Neural progenitor cell (in vitro differentiated cells): ENCODE measurements at regions not wholly inside any gene's neighbourhood (a gene's known extent, or its start where the extent isn't known, plus 50 kb on each side); places are given as distances from the start of the nearest gene placed in this dataset.

Experiments used
- DNase-seq: peaks from one replicate; pipeline ENCODE4 v3.0.0-alpha.2; 2016; ENCODE audit warnings: low spot score
- H2AFZ ChIP-seq: fragments of 200-600 bp; sonication (generic); replicated peaks from 2 replicates; pipeline ENCODE4 v1.6.1; 2016; ENCODE audit warnings: antibody characterized with exemption
- H3F3A ChIP-seq: fragments of 200-600 bp; sonication (generic); 2 replicates; pipeline ENCODE4 v1.6.1; 2016; ENCODE audit warnings: antibody characterized with exemption, low read depth
- H3K27ac ChIP-seq: fragments of 200-600 bp; sonication (generic); 2 replicates; pipeline ENCODE4 v1.5.1; 2016; ENCODE audit warnings: mild to moderate bottlenecking
- H3K27me3 ChIP-seq: fragments of 200-600 bp; sonication (generic); 2 replicates; pipeline ENCODE4 v1.6.1; 2016; ENCODE audit warnings: mild to moderate bottlenecking, moderate library complexity
- H3K36me3 ChIP-seq: fragments of 200-600 bp; sonication (generic); 2 replicates; pipeline ENCODE4 v1.5.1; 2016
- H3K4me1 ChIP-seq: fragments of 200-600 bp; sonication (generic); 2 replicates; pipeline ENCODE4 v1.6.1; 2016; ENCODE audit warnings: mixed run types
- H3K4me2 ChIP-seq: fragments of 200-600 bp; sonication (generic); 2 replicates; pipeline ENCODE4 v1.6.1; 2016
- H3K4me3 ChIP-seq: fragments of 200-600 bp; sonication (generic); 2 replicates; pipeline ENCODE4 v1.5.1; 2016
- H3K79me2 ChIP-seq: fragments of 200-600 bp; sonication (generic); 2 replicates; pipeline ENCODE4 v1.6.1; 2016; ENCODE audit warnings: low read depth
- H3K9ac ChIP-seq: fragments of 200-600 bp; sonication (generic); 2 replicates; pipeline ENCODE4 v1.6.1; 2016
- H3K9me3 ChIP-seq: fragments of 200-600 bp; sonication (generic); 2 replicates; pipeline ENCODE4 v1.5.1; 2016; ENCODE audit warnings: low read depth
- H4K20me1 ChIP-seq: fragments of 200-600 bp; sonication (generic); 2 replicates; pipeline ENCODE4 v1.6.1; 2016; ENCODE audit warnings: low read depth
- H3K27ac Mint-ChIP-seq: 3 replicates; pipeline ENCODE4 v1.8.0; 2021; ENCODE audit warnings: mixed read lengths
- H3K27me3 Mint-ChIP-seq: 2 replicates; pipeline ENCODE4 v1.8.0; 2022; ENCODE audit warnings: low read depth, mild to moderate bottlenecking, inconsistent platforms, moderate library complexity, mixed read lengths; ENCODE audit not compliant: insufficient read depth
- H3K36me3 Mint-ChIP-seq: 3 replicates; pipeline ENCODE4 v1.8.0; 2021; ENCODE audit warnings: mixed read lengths
- H3K4me1 Mint-ChIP-seq: 3 replicates; pipeline ENCODE4 v1.8.0; 2021; ENCODE audit warnings: mixed read lengths
- H3K4me3 Mint-ChIP-seq: 3 replicates; pipeline ENCODE4 v1.8.0; 2021; ENCODE audit warnings: mild to moderate bottlenecking, moderate library complexity, mixed read lengths
- H3K9me3 Mint-ChIP-seq: 3 replicates; pipeline ENCODE4 v1.8.0; 2020; ENCODE audit warnings: mixed read lengths
- EZH2 ChIP-seq: fragments of 200-600 bp; sonication (generic); IDR thresholded peaks from 2 replicates; pipeline ENCODE4 v1.6.1; 2017; ENCODE audit warnings: antibody characterized with exemption, mild to moderate bottlenecking, moderate library complexity
- EZH2phosphoT487 ChIP-seq: fragments of 200-600 bp; sonication (generic); IDR thresholded peaks from 2 replicates; pipeline ENCODE4 v1.6.1; 2017; ENCODE audit warnings: antibody characterized with exemption
- TF ChIP-seq, protein P1 (sequence below): fragments of 200-600 bp; sonication (generic); IDR thresholded peaks from 2 replicates; pipeline ENCODE4 v1.5.1; 2017; ENCODE audit warnings: antibody characterized with exemption, mild to moderate bottlenecking

- Histone ChIP-seq H3K4me1 (no peaks in the 10 kb centered on the region), H3K36me3 (no peaks in the 10 kb centered on the region), H3F3A (no peaks in the 10 kb centered on the region), H3K79me2 (no peaks in the 10 kb centered on the region), H3K4me2 (no peak overlapping the region), H3K4me3 (no peak overlapping the region), H3K27me3 (no peaks in the 10 kb centered on the region), H3K27ac (no peak overlapping the region), H3K9ac (no peak overlapping the region), H3K9me3 (no peaks in the 10 kb centered on the region), H4K20me1 (no peaks in the 10 kb centered on the region), H2AFZ (no peak overlapping the region)
- Mint-ChIP-seq H3K9me3 (peaks cover 10% of the 10 kb centered on the region), H3K27me3 (peaks cover 4% of the 10 kb centered on the region), H3K4me1 (peaks cover 8% of the 10 kb centered on the region), H3K4me3 (no peak overlapping the region), H3K36me3 (peaks cover 2% of the 10 kb centered on the region), H3K27ac (no peak overlapping the region)
- TF ChIP-seq EZH2, result no peak
- TF ChIP-seq, protein P1, sequence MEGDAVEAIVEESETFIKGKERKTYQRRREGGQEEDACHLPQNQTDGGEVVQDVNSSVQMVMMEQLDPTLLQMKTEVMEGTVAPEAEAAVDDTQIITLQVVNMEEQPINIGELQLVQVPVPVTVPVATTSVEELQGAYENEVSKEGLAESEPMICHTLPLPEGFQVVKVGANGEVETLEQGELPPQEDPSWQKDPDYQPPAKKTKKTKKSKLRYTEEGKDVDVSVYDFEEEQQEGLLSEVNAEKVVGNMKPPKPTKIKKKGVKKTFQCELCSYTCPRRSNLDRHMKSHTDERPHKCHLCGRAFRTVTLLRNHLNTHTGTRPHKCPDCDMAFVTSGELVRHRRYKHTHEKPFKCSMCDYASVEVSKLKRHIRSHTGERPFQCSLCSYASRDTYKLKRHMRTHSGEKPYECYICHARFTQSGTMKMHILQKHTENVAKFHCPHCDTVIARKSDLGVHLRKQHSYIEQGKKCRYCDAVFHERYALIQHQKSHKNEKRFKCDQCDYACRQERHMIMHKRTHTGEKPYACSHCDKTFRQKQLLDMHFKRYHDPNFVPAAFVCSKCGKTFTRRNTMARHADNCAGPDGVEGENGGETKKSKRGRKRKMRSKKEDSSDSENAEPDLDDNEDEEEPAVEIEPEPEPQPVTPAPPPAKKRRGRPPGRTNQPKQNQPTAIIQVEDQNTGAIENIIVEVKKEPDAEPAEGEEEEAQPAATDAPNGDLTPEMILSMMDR, result no peak
- no peak for TF ChIP-seq EZH2phosphoT487
- DNase-seq, result no peak
Measured at GRCh38 chr12:106001105-106001836, 137.5 kb downstream of the NUAK1 start.

GRCh38 chr12:106001837-106002218 lies 136.9 kb downstream of the NUAK1 start:
- Histone ChIP-seq H3K9ac (no peak overlapping the region), H3K27me3 (no peaks in the 10 kb centered on the region), H3K27ac (no peak overlapping the region), H3K79me2 (no peaks in the 10 kb centered on the region), H3K4me3 (no peak overlapping the region), H3K4me2 (no peak overlapping the region), H3F3A (no peaks in the 10 kb centered on the region), H3K4me1 (no peaks in the 10 kb centered on the region), H4K20me1 (no peaks in the 10 kb centered on the region), H3K9me3 (no peaks in the 10 kb centered on the region), H3K36me3 (no peaks in the 10 kb centered on the region), H2AFZ (no peak overlapping the region)
- Mint-ChIP-seq H3K36me3 (peaks cover 2% of the 10 kb centered on the region), H3K27me3 (peaks cover 5% of the 10 kb centered on the region), H3K27ac (no peak overlapping the region), H3K4me3 (no peak overlapping the region), H3K9me3 (peaks cover 10% of the 10 kb centered on the region), H3K4me1 (peaks cover 13% of the 10 kb centered on the region)
- no peak for DNase-seq
- TF ChIP-seq, protein P1, result no peak
- TF ChIP-seq EZH2 (no peak), EZH2phosphoT487 (no peak)

GRCh38 chr12:106003297-106003696 lies 135.5 kb downstream of the NUAK1 start:
- H4K20me1 ChIP-seq, result no peaks in the 10 kb centered on the region
- H3K4me3 ChIP-seq, result no peak overlapping the region
- no peak overlapping the region for H3K27ac Mint-ChIP-seq
- no peak overlapping the region for H3K27ac ChIP-seq
- H3K79me2 ChIP-seq, result no peaks in the 10 kb centered on the region
- H3K4me3 Mint-ChIP-seq, result peak overlapping the region; percentile 6
- DNase-seq, result no peak
- H3F3A ChIP-seq, result no peaks in the 10 kb centered on the region
- no peaks in the 10 kb centered on the region for H3K36me3 ChIP-seq
- TF ChIP-seq EZH2phosphoT487, result no peak
- no peak for TF ChIP-seq EZH2
- no peak overlapping the region for H3K4me2 ChIP-seq
- H2AFZ ChIP-seq, result no peak overlapping the region
- H3K9me3 Mint-ChIP-seq, result peaks cover 10% of the 10 kb centered on the region
- no peak overlapping the region for H3K9ac ChIP-seq
- H3K9me3 ChIP-seq, result no peaks in the 10 kb centered on the region
- H3K36me3 Mint-ChIP-seq, result peaks cover 2% of the 10 kb centered on the region
- H3K27me3 ChIP-seq, result no peaks in the 10 kb centered on the region
- H3K4me1 Mint-ChIP-seq, result peaks cover 17% of the 10 kb centered on the region
- peaks cover 7% of the 10 kb centered on the region for H3K27me3 Mint-ChIP-seq
- no peaks in the 10 kb centered on the region for H3K4me1 ChIP-seq

DNA sequence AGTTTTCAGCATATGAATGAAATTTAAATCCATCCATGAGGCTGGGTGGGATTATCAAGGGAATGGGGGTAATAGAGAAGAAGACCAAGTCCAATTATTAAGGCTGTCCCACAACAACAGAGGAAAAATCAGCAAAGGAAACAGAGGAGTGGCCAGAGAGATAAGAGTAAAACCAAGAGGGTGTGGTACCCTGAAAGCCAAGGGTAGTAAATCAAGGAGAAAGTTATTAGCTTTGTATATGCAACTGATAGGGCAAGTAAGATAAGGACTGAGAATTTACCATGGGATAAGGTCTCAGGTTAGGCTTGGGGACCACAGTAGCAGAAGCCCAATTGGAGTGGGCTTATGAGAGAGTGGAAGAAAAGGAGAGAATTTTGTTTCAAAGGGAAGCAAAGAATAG lies 134.5 kb downstream of the NUAK1 start:
- peaks cover 2% of the 10 kb centered on the region for H3K36me3 Mint-ChIP-seq
- no peak overlapping the region for H3K4me3 Mint-ChIP-seq
- H3K9ac ChIP-seq, result no peak overlapping the region
- no peaks in the 10 kb centered on the region for H3K9me3 ChIP-seq
- no peaks in the 10 kb centered on the region for H3F3A ChIP-seq
- H3K4me1 Mint-ChIP-seq, result peaks cover 14% of the 10 kb centered on the region
- H3K79me2 ChIP-seq, result no peaks in the 10 kb centered on the region
- H2AFZ ChIP-seq, result no peak overlapping the region
- peaks cover 10% of the 10 kb centered on the region for H3K9me3 Mint-ChIP-seq
- no peaks in the 10 kb centered on the region for H3K27me3 ChIP-seq
- H3K36me3 ChIP-seq, result no peaks in the 10 kb centered on the region
- no peak overlapping the region for H3K27ac ChIP-seq
- H3K4me3 ChIP-seq, result no peak overlapping the region
- TF ChIP-seq EZH2phosphoT487, result no peak
- TF ChIP-seq EZH2, result no peak
- TF ChIP-seq, protein P1, result no peak
- no peaks in the 10 kb centered on the region for H4K20me1 ChIP-seq
- no peaks in the 10 kb centered on the region for H3K4me1 ChIP-seq
- peaks cover 7% of the 10 kb centered on the region for H3K27me3 Mint-ChIP-seq
- no peak overlapping the region for H3K27ac Mint-ChIP-seq
- no peak overlapping the region for H3K4me2 ChIP-seq
- no peak for DNase-seq
